CD14-positive monocyte (primary cell): ENCODE measurements at regions not wholly inside any gene's neighbourhood (a gene's known extent, or its start where the extent isn't known, plus 50 kb on each side); places are given as distances from the start of the nearest gene placed in this dataset.

Experiments
- DNase-seq, 3 donors: peaks; one replicate each; pipeline ENCODE4 v3.0.0-alpha.2; 2011 to 2022
- H2AFZ ChIP-seq: 2 replicates; pipeline ENCODE4 v1.6.0; 2012; ENCODE audit warnings: mild to moderate bottlenecking, low read depth, low read length, inconsistent platforms; ENCODE audit not compliant: insufficient read depth, poor library complexity, severe bottlenecking
- H3K27ac ChIP-seq, 2 donors: 1 replicate in 1 of 2; 2 replicates in 1 of 2; pipeline ENCODE4 v1.5.1; 2012 to 2013; ENCODE audit warnings: low read length in 2 of 2, control low read depth in 1 of 2, inconsistent platforms in 1 of 2, low read depth in 1 of 2, mild to moderate bottlenecking in 1 of 2
- H3K27me3 ChIP-seq, 2 donors: one replicate each; pipeline versions ENCODE4 v1.6.0 to v1.6.1; 2011 to 2013; ENCODE audit warnings: low read length in 2 of 2; ENCODE audit not compliant: control insufficient read depth in 2 of 2, insufficient read depth in 2 of 2
- H3K36me3 ChIP-seq, 2 donors: replicated peaks in 1 of 2; 1 replicate in 1 of 2; 2 replicates in 1 of 2; pipeline versions ENCODE4 v1.5.1 to v1.6.1; 2012 to 2013; ENCODE audit warnings: low read length in 2 of 2, control low read depth in 1 of 2, inconsistent platforms in 1 of 2, mild to moderate bottlenecking in 1 of 2; ENCODE audit not compliant: insufficient read depth in 2 of 2, control insufficient read depth in 1 of 2
- H3K4me1 ChIP-seq, 2 donors: 1 replicate in 1 of 2; 2 replicates in 1 of 2; pipeline versions ENCODE4 v1.5.1 to v1.6.1; 2012 to 2013; ENCODE audit warnings: low read length in 2 of 2, control low read depth in 1 of 2, inconsistent platforms in 1 of 2, mild to moderate bottlenecking in 1 of 2, moderate library complexity in 1 of 2; ENCODE audit not compliant: insufficient read depth in 2 of 2, control insufficient read depth in 1 of 2
- H3K4me2 ChIP-seq: replicated peaks from 2 replicates; pipeline ENCODE3; 2012; ENCODE audit warnings: low read length, moderate library complexity, mild to moderate bottlenecking; ENCODE audit not compliant: poor library complexity, severe bottlenecking; ENCODE audit errors: extremely low read depth
- H3K4me3 ChIP-seq, 3 experiments: fragments of 200-600 bp in 1 of 3; sonication (generic) in 1 of 3; replicated peaks in 1 of 3; 1 replicate in 2 of 3; 2 replicates in 1 of 3; pipeline ENCODE4 v1.5.1; 2011 to 2013; ENCODE audit warnings: low read length in 3 of 3, mild to moderate bottlenecking in 3 of 3, control low read depth in 2 of 3, low read depth in 2 of 3, inconsistent platforms in 1 of 3, moderate library complexity in 1 of 3
- H3K79me2 ChIP-seq: 2 replicates; pipeline ENCODE4 v1.6.0; 2012; ENCODE audit warnings: mild to moderate bottlenecking, control low read depth, inconsistent platforms, low read length, moderate library complexity; ENCODE audit not compliant: insufficient read depth
- H3K9ac ChIP-seq: 2 replicates; pipeline ENCODE4 v1.6.0; 2017; ENCODE audit warnings: low read length, mild to moderate bottlenecking; ENCODE audit not compliant: insufficient read depth, poor library complexity, severe bottlenecking
- H3K9me3 ChIP-seq, 2 donors: replicated peaks in 1 of 2; 1 replicate in 1 of 2; 2 replicates in 1 of 2; pipeline versions ENCODE4 v1.5.1 to v1.6.1; 2012 to 2013; ENCODE audit warnings: low read length in 2 of 2, control low read depth in 1 of 2; ENCODE audit not compliant: control insufficient read depth in 1 of 2, insufficient read depth in 1 of 2
- H4K20me1 ChIP-seq: 2 replicates; pipeline ENCODE4 v1.6.0; 2012; ENCODE audit warnings: mild to moderate bottlenecking, low read length, control low read depth, moderate library complexity; ENCODE audit not compliant: insufficient read depth
- H3K27ac Mint-ChIP-seq, 7 donors: one replicate each; pipeline ENCODE4 v1.8.0; 2020; ENCODE audit warnings: mild to moderate bottlenecking in 7 of 7, mixed read lengths in 7 of 7, moderate library complexity in 6 of 7, inconsistent platforms in 2 of 7
- H3K27me3 Mint-ChIP-seq, 3 donors: one replicate each; pipeline ENCODE4 v1.8.0; 2021 to 2022; ENCODE audit warnings: low read depth in 3 of 3, mild to moderate bottlenecking in 3 of 3, mixed read lengths in 3 of 3, moderate library complexity in 3 of 3, inconsistent platforms in 1 of 3
- H3K36me3 Mint-ChIP-seq, 2 donors: one replicate each; pipeline ENCODE4 v1.8.0; 2020; ENCODE audit warnings: mixed read lengths in 2 of 2, inconsistent platforms in 1 of 2, mild to moderate bottlenecking in 1 of 2
- H3K4me1 Mint-ChIP-seq: one replicate; pipeline ENCODE4 v1.8.0; 2020; ENCODE audit warnings: mild to moderate bottlenecking, mixed read lengths
- H3K4me3 Mint-ChIP-seq, 2 donors: one replicate each; pipeline ENCODE4 v1.8.0; 2020; ENCODE audit warnings: mild to moderate bottlenecking in 2 of 2, mixed read lengths in 2 of 2, moderate library complexity in 1 of 2
- H3K9me3 Mint-ChIP-seq, 7 donors: one replicate each; pipeline ENCODE4 v1.8.0; 2020 to 2022; ENCODE audit warnings: mixed read lengths in 7 of 7, mild to moderate bottlenecking in 6 of 7, moderate library complexity in 6 of 7, inconsistent platforms in 2 of 7
- CTCF ChIP-seq: fragments of 200-600 bp; IDR thresholded peaks from one replicate; pipeline ENCODE4 v1.8.0; 2022; ENCODE audit warnings: antibody characterized with exemption, mild to moderate bottlenecking
- WGBS: methylation state at CpG from one replicate; pipeline ENCODE4 v1.1.5; 2013; ENCODE audit warnings: missing lambda C conversion rate; ENCODE audit not compliant: insufficient coverage; 5-methylcytosine and 5-hydroxymethylcytosine counted together
- intact Hi-C, 2 donors: fragments of 100-400 bp; cut with micrococcal nuclease; formaldehyde crosslinking; loops; one replicate each; pipeline versions ENCODE4 v1.15.0 to v1.15.1; 2023

- Histone ChIP-seq H3K79me2 (no peaks in the 10 kb centered on the region), H3K4me1 (no peaks in the 10 kb centered on the region), H3K4me3 (no peak overlapping the region), H2AFZ (no peak overlapping the region), H3K27me3 (no peaks in the 10 kb centered on the region), H3K4me2 (no peak overlapping the region), H4K20me1 (no peaks in the 10 kb centered on the region), H3K9ac (no peak overlapping the region), H3K27ac (no peak overlapping the region), H3K9me3 (no peaks in the 10 kb centered on the region), H3K36me3 (no peaks in the 10 kb centered on the region)
- Mint-ChIP-seq H3K27me3 (no peaks in the 10 kb centered on the region), H3K27ac (no peak overlapping the region), H3K9me3 (peaks cover 0 to 5% (median 0%) of the 10 kb centered on the region in 7 donors), H3K4me1 (peaks cover 4% of the 10 kb centered on the region), H3K4me3 (no peak overlapping the region), H3K36me3 (no peaks in the 10 kb centered on the region)
- no peak for DNase-seq
- intact Hi-C loops: no loop called here
- no peak for TF ChIP-seq CTCF
- WGBS: no CpG with 5 or more reads among the region's 3 CpGs
These were observed 141.8 kb upstream of the RASSF8 start for GRCh38 chr12:25816637-25817036.

- H3K9me3 Mint-ChIP-seq: peaks cover 0 to 5% (median 0%) of the 10 kb centered on the region in 7 donors
- no peak overlapping the region for H3K27ac Mint-ChIP-seq
- no peaks in the 10 kb centered on the region for H3K36me3 ChIP-seq
- no peaks in the 10 kb centered on the region for H3K79me2 ChIP-seq
- intact Hi-C loops: no loop called here
- no peaks in the 10 kb centered on the region for H4K20me1 ChIP-seq
- no peak for TF ChIP-seq CTCF
- H3K4me3 Mint-ChIP-seq: no peak overlapping the region
- WGBS: no CpG with 5 or more reads among the region's 2 CpGs
- no peak overlapping the region for H3K27ac ChIP-seq
- no peak overlapping the region for H3K9ac ChIP-seq
- H2AFZ ChIP-seq: no peak overlapping the region
- no peak overlapping the region for H3K4me2 ChIP-seq
- H3K36me3 Mint-ChIP-seq: no peaks in the 10 kb centered on the region
- no peak overlapping the region for H3K4me3 ChIP-seq
- H3K4me1 Mint-ChIP-seq: peaks cover 4% of the 10 kb centered on the region
- no peaks in the 10 kb centered on the region for H3K9me3 ChIP-seq
- H3K27me3 ChIP-seq: no peaks in the 10 kb centered on the region
- no peaks in the 10 kb centered on the region for H3K27me3 Mint-ChIP-seq
- H3K4me1 ChIP-seq: no peaks in the 10 kb centered on the region
- no peak for DNase-seq
These were observed 141.3 kb upstream of the RASSF8 start for GRCh38 chr12:25817166-25817565.
